Astrocyte of the spinal cord (primary cell): ENCODE measurements at regions not wholly inside any gene's neighbourhood (a gene's known extent, or its start where the extent isn't known, plus 50 kb on each side); places are given as distances from the start of the nearest gene placed in this dataset.
A peak's percentile ranks its signal among the peaks of the same experiment; 100 is the strongest.

Experiments
- DNase-seq: peaks from one replicate; pipeline ENCODE4 v3.0.0; 2011; ENCODE audit warnings: low read depth, low spot score
- H3K4me3 ChIP-seq: 2 replicates; pipeline ENCODE4 v1.5.1; 2011; ENCODE audit warnings: low read depth, mild to moderate bottlenecking, low read length, moderate library complexity
- in situ Hi-C: cut with HindIII; loops from 2 replicates; pipeline ENCODE4 v1.10.0; 2017; ENCODE audit warnings: low sequenced_read_pairs
- TF ChIP-seq, protein P1 (sequence below): IDR thresholded peaks from 2 replicates; pipeline ENCODE4 v1.5.1; 2012; ENCODE audit warnings: low read depth, mild to moderate bottlenecking, low read length, inconsistent platforms

DNA sequence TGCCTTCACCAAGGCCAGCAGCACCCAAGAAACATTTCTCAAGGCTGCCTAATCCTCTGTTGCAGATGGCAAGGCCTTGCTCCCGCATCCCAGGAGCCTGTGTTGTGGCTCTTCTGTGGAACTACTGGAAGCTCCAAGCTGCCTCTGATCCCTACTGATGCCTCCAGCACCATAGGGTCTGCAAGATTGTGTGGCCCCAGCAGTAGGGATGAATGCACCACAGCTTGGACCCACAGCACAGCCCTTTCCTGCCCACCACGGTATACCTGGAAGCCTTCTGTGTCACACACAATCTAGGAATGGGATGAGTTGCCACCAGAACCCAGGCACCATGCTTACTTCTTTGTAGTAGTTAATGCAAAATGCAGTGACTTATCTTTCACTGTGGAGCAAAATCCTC, 291.1 kb upstream of the FOXQ1 start:
- no peak for DNase-seq
- no peak overlapping the region for H3K4me3 ChIP-seq
- TF ChIP-seq, protein P1, sequence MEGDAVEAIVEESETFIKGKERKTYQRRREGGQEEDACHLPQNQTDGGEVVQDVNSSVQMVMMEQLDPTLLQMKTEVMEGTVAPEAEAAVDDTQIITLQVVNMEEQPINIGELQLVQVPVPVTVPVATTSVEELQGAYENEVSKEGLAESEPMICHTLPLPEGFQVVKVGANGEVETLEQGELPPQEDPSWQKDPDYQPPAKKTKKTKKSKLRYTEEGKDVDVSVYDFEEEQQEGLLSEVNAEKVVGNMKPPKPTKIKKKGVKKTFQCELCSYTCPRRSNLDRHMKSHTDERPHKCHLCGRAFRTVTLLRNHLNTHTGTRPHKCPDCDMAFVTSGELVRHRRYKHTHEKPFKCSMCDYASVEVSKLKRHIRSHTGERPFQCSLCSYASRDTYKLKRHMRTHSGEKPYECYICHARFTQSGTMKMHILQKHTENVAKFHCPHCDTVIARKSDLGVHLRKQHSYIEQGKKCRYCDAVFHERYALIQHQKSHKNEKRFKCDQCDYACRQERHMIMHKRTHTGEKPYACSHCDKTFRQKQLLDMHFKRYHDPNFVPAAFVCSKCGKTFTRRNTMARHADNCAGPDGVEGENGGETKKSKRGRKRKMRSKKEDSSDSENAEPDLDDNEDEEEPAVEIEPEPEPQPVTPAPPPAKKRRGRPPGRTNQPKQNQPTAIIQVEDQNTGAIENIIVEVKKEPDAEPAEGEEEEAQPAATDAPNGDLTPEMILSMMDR: no peak
- in situ Hi-C loops: no loop called here

DNA sequence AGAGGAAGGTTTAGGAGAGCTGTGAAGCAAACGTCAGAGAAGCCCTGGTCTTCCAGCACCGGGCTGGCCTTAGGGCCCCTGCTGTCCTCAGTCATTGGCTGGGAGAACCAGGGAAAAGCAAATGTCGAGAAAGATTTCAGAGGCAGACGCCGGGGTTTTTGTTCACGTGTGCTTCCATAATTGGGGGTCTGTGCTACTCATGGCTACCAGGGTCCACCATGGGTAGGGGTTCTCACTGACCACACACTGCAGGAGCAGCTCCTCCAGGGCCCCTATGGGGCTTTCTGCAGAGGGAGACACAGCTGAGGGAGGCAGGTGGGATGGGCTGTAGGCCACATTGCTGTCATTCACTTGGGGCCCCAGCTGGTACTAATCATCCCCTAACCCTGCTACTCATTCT, 291.8 kb upstream of the FOXQ1 start:
- TF ChIP-seq, protein P1: no peak
- in situ Hi-C loops: no loop called here
- no peak overlapping the region for H3K4me3 ChIP-seq
- no peak for DNase-seq

DNA sequence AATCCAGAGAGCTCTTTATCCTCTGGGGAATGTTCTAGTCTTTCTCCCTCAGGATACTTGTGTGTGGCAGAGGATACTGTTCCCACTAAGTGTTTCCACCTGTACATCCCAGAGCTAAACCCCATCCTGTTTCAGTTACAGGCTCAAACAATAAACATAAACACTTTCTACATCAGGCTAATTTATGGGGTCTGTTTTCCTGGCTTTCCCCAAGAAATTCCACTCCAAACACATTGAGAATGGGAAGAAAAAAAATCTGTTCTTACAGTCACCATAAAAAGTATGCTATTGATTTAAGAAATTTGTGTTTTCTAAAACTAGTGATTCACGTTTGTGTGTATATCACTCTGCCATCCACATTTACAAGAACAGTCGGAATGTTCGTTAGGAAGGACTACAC, 293.9 kb upstream of the FOXQ1 start:
- TF ChIP-seq, protein P1: no peak
- no peak overlapping the region for H3K4me3 ChIP-seq
- in situ Hi-C loops: no loop called here

DNA sequence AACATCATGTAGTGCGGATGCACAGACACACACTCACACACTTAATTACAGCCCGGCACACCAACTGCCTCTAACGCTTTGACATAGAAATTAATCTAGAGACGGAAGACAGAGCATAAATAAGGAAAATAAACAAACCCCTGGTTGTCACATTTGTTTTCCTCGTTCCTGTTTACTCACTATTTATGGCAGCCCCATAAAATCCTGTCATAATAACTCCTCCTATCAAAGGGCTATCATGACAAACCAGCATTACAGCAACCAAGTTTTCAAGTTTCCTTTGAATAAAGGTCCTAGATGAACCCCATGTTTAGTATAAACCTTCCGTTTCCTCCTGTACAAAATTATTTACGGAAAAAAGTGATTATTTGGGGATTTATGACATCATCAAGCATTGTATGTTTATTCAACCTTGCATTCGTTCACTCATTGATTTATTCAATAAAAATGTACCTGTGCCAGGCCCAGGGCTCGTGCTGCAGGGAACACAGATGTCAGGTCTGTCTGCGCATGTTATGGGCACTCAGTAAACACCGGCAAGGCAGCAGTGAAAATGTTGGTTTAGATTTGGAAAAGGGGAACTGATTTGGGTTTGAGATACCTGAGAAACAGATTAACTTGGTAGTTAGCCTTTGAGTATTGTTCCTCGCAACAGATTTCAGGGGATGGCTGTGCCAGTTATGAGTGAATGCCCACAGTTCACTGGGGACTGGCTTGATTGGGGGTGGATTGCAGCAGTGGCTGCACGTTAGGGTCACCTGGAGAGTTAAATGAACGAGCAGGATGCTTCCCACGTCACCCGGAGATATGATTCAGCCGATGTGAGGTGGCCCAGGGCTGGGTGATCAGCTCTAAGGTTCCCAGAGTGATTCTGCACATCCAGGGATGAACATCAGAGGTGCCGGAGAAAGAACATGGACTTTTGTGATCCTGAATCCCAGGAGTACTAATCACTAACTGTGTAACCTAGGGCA, 295.3 kb upstream of the FOXQ1 start:
- DNase-seq: no peak
- H3K4me3 ChIP-seq: no peak overlapping the region
- in situ Hi-C loops: no loop called here
- TF ChIP-seq, protein P1: no peak

More for the DNA sequence above, 293.9 kb upstream of the FOXQ1 start:
- DNase-seq: no peak

DNA sequence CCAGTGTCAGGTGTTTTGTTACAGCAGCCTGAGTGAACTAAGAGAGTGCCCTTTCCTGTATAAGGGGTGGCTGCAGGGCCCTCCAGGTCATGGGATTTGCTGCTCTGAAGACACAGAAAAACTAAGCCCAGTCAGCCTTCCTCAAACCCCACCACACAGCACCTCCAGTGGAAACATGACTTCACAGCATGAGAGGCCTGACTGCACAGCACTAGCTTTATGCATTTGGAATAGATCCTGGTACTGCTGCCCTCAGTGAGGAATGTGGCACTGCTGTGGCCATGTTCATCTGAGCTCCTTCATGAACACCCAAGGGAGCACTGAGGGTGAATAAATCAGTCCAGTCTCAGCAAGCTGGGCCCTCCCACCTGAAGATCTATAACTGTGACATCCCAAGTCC, 296.1 kb upstream of the FOXQ1 start:
- no peak for DNase-seq
- in situ Hi-C loops: no loop called here
- H3K4me3 ChIP-seq: no peak overlapping the region
- TF ChIP-seq, protein P1: peak; percentile 38

DNA sequence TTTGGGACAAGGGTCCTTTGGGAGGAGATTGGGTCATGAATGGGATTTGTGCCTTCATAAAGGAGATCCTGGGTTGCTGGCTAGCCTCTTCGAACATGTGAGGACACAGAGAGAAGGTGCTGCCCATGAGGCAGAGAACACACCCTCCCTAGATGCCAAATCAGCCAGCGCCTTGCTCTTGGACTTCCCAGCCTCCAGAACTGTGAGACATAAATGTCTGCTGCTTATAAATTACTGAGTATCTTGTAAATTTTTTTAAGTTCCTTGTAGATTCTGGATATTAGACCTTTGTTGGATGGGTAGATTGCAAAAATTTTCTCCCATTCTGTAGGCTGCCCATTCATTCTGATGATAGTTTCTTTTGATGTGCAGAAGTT, 297.5 kb upstream of the FOXQ1 start:
- TF ChIP-seq, protein P1: no peak
- in situ Hi-C loops: no loop called here
- no peak overlapping the region for H3K4me3 ChIP-seq
- DNase-seq: no peak
